DND-41 (cell line): ENCODE measurements at regions not wholly inside any gene's neighbourhood (a gene's known extent, or its start where the extent isn't known, plus 50 kb on each side); places are given as distances from the start of the nearest gene placed in this dataset.

Source experiments
- ATAC-seq: fragments of 200-7000 bp; cut with Tn5 transposase; 3 replicates; pipeline ENCODE4 v1.9.1; 2021; ENCODE audit warnings: low read depth; ENCODE audit not compliant: insufficient read depth
- DNase-seq: peaks from one replicate; pipeline ENCODE4 v3.0.0-alpha.2; 2020
- H2AFZ ChIP-seq: 2 replicates; pipeline ENCODE4 v1.6.0; 2012; ENCODE audit warnings: low read depth, low read length
- H3K27ac ChIP-seq: 2 replicates; pipeline ENCODE4 v1.5.1; 2012; ENCODE audit warnings: low read length, inconsistent platforms
- H3K27me3 ChIP-seq: fragments of 200-600 bp; sonication (generic); 2 replicates; pipeline ENCODE4 v1.6.0; 2012; ENCODE audit warnings: low read length, mild to moderate bottlenecking, inconsistent platforms; ENCODE audit not compliant: insufficient read depth, poor library complexity
- H3K36me3 ChIP-seq: 2 replicates; pipeline ENCODE4 v1.5.1; 2012; ENCODE audit warnings: low read length, inconsistent platforms; ENCODE audit not compliant: insufficient read depth
- H3K4me1 ChIP-seq: 2 replicates; pipeline ENCODE4 v1.5.1; 2012; ENCODE audit warnings: mild to moderate bottlenecking, low read length; ENCODE audit not compliant: insufficient read depth
- H3K4me2 ChIP-seq: 2 replicates; pipeline ENCODE4 v1.6.0; 2012; ENCODE audit warnings: mild to moderate bottlenecking, moderate library complexity, low read length, inconsistent platforms; ENCODE audit not compliant: insufficient read depth
- H3K4me3 ChIP-seq, 2 experiments: fragments of 200-600 bp in 1 of 2; shearing (Covaris generic) in 1 of 2; 2 replicates each; pipeline ENCODE4 v1.5.1; 2012 to 2016; ENCODE audit warnings: inconsistent platforms in 2 of 2, low read length in 2 of 2, mild to moderate bottlenecking in 2 of 2, low read depth in 1 of 2, moderate library complexity in 1 of 2
- H3K79me2 ChIP-seq: 2 replicates; pipeline ENCODE4 v1.6.0; 2012; ENCODE audit warnings: low read length, inconsistent platforms; ENCODE audit not compliant: insufficient read depth
- H3K9ac ChIP-seq: 2 replicates; pipeline ENCODE4 v1.6.0; 2012; ENCODE audit warnings: low read depth, mild to moderate bottlenecking, inconsistent platforms, low read length, moderate library complexity
- H3K9me3 ChIP-seq: 2 replicates; pipeline ENCODE4 v1.5.1; 2012; ENCODE audit warnings: low read length, moderate library complexity, mild to moderate bottlenecking, inconsistent platforms; ENCODE audit not compliant: insufficient read depth, severe bottlenecking
- H4K20me1 ChIP-seq: 2 replicates; pipeline ENCODE4 v1.6.0; 2012; ENCODE audit warnings: low read length; ENCODE audit not compliant: insufficient read depth
- EZH2 ChIP-seq: IDR thresholded peaks from 3 replicates; pipeline ENCODE4 v1.6.1; 2012; ENCODE audit warnings: borderline replicate concordance, low read depth, mild to moderate bottlenecking, moderate library complexity, low read length, inconsistent platforms; ENCODE audit not compliant: severe bottlenecking
- TF ChIP-seq, protein P1 (sequence below): IDR thresholded peaks from 2 replicates; pipeline ENCODE4 v1.5.1; 2012; ENCODE audit warnings: borderline replicate concordance, low read length, moderate library complexity, mild to moderate bottlenecking; ENCODE audit not compliant: poor library complexity, severe bottlenecking; ENCODE audit errors: extremely low read depth

DNA sequence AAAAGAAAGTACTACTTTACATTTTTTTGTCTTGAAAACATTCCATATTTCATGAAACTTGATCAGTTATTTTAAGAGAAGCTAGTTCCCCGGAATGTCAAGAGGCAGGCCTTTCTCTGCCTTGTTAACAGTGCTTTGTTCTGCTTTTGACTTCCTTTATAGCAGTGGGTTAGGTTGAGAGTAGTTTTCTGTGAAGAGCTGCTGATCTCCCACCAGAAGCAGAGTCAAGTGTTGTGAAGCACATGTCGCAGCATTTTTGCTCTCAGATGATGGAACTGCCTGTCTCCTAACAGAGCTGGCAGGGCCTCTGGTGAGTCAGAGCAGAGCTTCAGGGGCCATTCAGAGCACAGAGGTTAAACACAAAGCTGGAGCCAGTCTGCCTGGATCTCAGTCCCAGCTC lies 871.8 kb downstream of the SLC4A3 start:
- Histone ChIP-seq H3K9me3 (no peaks in the 10 kb centered on the region), H3K4me3 (no peak overlapping the region), H3K9ac (no peak overlapping the region), H3K27me3 (no peaks in the 10 kb centered on the region), H3K79me2 (no peaks in the 10 kb centered on the region), H4K20me1 (no peaks in the 10 kb centered on the region), H3K4me1 (no peaks in the 10 kb centered on the region), H3K36me3 (no peaks in the 10 kb centered on the region), H2AFZ (no peak overlapping the region), H3K4me2 (no peak overlapping the region), H3K27ac (no peak overlapping the region)
- DNase-seq: no peak
- no peak for TF ChIP-seq EZH2
- TF ChIP-seq, protein P1, sequence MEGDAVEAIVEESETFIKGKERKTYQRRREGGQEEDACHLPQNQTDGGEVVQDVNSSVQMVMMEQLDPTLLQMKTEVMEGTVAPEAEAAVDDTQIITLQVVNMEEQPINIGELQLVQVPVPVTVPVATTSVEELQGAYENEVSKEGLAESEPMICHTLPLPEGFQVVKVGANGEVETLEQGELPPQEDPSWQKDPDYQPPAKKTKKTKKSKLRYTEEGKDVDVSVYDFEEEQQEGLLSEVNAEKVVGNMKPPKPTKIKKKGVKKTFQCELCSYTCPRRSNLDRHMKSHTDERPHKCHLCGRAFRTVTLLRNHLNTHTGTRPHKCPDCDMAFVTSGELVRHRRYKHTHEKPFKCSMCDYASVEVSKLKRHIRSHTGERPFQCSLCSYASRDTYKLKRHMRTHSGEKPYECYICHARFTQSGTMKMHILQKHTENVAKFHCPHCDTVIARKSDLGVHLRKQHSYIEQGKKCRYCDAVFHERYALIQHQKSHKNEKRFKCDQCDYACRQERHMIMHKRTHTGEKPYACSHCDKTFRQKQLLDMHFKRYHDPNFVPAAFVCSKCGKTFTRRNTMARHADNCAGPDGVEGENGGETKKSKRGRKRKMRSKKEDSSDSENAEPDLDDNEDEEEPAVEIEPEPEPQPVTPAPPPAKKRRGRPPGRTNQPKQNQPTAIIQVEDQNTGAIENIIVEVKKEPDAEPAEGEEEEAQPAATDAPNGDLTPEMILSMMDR: no peak
- ATAC-seq: no peak

- Histone ChIP-seq H4K20me1 (no peaks in the 10 kb centered on the region), H3K79me2 (no peaks in the 10 kb centered on the region), H3K9ac (no peak overlapping the region), H3K4me2 (no peak overlapping the region), H2AFZ (no peak overlapping the region), H3K27ac (no peak overlapping the region), H3K4me1 (no peaks in the 10 kb centered on the region), H3K36me3 (no peaks in the 10 kb centered on the region), H3K9me3 (no peaks in the 10 kb centered on the region), H3K4me3 (no peak overlapping the region), H3K27me3 (no peaks in the 10 kb centered on the region)
- TF ChIP-seq EZH2: no peak
- TF ChIP-seq, protein P1: no peak
- ATAC-seq (no peak), DNase-seq (no peak)
Observed at GRCh38 chr2:220502539-220502938, 875.1 kb downstream of the SLC4A3 start.

- Histone ChIP-seq H4K20me1 (no peaks in the 10 kb centered on the region), H3K36me3 (no peaks in the 10 kb centered on the region), H3K27ac (no peak overlapping the region), H3K4me1 (no peaks in the 10 kb centered on the region), H3K27me3 (no peaks in the 10 kb centered on the region), H3K4me2 (no peak overlapping the region), H2AFZ (no peak overlapping the region), H3K9me3 (no peaks in the 10 kb centered on the region), H3K9ac (no peak overlapping the region), H3K4me3 (no peak overlapping the region), H3K79me2 (no peaks in the 10 kb centered on the region)
- ATAC-seq (no peak), DNase-seq (no peak)
- TF ChIP-seq EZH2: no peak
- TF ChIP-seq, protein P1: no peak
Observed at GRCh38 chr2:220503431-220503830, 876.0 kb downstream of the SLC4A3 start.

DNA sequence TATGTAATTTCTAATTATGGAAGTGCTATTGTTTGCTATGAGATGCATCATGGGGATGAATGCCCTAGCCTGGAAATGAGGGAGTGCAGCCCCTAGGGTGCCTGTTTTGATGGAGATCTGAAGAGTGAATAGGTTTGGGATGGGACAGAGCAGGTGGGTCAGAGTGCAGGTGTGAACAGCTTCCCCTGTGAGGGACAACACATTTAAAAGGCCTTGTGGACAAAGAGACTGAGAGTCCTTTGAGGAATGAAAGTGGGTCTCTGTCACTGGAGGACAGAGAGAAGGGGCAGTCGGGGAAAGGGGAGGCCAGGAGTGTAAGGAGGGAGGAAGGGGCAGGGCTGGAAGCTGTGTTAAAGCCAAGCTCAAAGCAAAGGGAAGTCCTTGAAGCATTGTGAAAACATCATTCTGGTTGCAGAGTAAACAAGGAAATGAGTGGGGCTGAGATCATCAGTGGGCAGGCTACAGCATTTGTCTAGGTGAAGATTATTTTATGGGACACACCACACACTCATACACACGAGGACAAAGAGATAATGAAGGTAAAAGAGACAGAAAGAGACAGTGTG lies 877.6 kb downstream of the SLC4A3 start:
- ATAC-seq: no peak
- TF ChIP-seq EZH2: no peak
- TF ChIP-seq, protein P1: no peak
- no peaks in the 10 kb centered on the region for H3K36me3 ChIP-seq
- H3K9ac ChIP-seq: no peak overlapping the region
- no peaks in the 10 kb centered on the region for H4K20me1 ChIP-seq
- no peak for DNase-seq
- H3K27ac ChIP-seq: no peak overlapping the region
- no peak overlapping the region for H3K4me2 ChIP-seq
- no peaks in the 10 kb centered on the region for H3K9me3 ChIP-seq
- no peaks in the 10 kb centered on the region for H3K27me3 ChIP-seq
- no peak overlapping the region for H3K4me3 ChIP-seq
- H2AFZ ChIP-seq: no peak overlapping the region
- no peaks in the 10 kb centered on the region for H3K79me2 ChIP-seq
- H3K4me1 ChIP-seq: no peaks in the 10 kb centered on the region
